Duodenal mucosa (tissue), 2 donors: ENCODE measurements at regions not wholly inside any gene's neighbourhood (a gene's known extent, or its start where the extent isn't known, plus 50 kb on each side); places are given as distances from the start of the nearest gene placed in this dataset.

Source experiments
- H3K27ac ChIP-seq: one replicate; pipeline ENCODE4 v1.7.0; 2013; ENCODE audit warnings: low read depth, low read length
- H3K27me3 ChIP-seq, 2 donors: one replicate each; pipeline ENCODE4 v1.7.0; 2013; ENCODE audit warnings: low read length in 2 of 2, control low read depth in 1 of 2; ENCODE audit not compliant: insufficient read depth in 2 of 2, control insufficient read depth in 1 of 2
- H3K36me3 ChIP-seq, 2 donors: one replicate each; pipeline ENCODE4 v1.7.0; 2013; ENCODE audit warnings: low read length in 2 of 2, control low read depth in 1 of 2; ENCODE audit not compliant: insufficient read depth in 2 of 2, control insufficient read depth in 1 of 2
- H3K4me1 ChIP-seq, 2 donors: one replicate each; pipeline ENCODE4 v1.7.0; 2013; ENCODE audit warnings: low read length in 2 of 2, control low read depth in 1 of 2; ENCODE audit not compliant: insufficient read depth in 2 of 2, control insufficient read depth in 1 of 2
- H3K4me3 ChIP-seq, 2 donors: one replicate each; pipeline ENCODE4 v1.7.0; 2013; ENCODE audit warnings: low read length in 2 of 2, low read depth in 1 of 2
- H3K9ac ChIP-seq, 2 donors: one replicate each; pipeline ENCODE4 v1.7.0; 2013; ENCODE audit warnings: low read length in 2 of 2, low read depth in 1 of 2
- H3K9me3 ChIP-seq, 2 donors: one replicate each; pipeline ENCODE4 v1.7.0; 2013; ENCODE audit warnings: low read length in 2 of 2, control low read depth in 1 of 2; ENCODE audit not compliant: control insufficient read depth in 1 of 2

- Histone ChIP-seq H3K9ac (no peak overlapping the region), H3K27ac (no peak overlapping the region), H3K9me3 (no peaks in the 10 kb centered on the region), H3K27me3 (no peaks in the 10 kb centered on the region), H3K36me3 (no peaks in the 10 kb centered on the region), H3K4me1 (peaks cover 9 to 10% of the 10 kb centered on the region in 2 donors), H3K4me3 (no peak overlapping the region)
Observed at GRCh38 chr9:129465834-129466535, 154.9 kb downstream of the C9orf50 start.

- Histone ChIP-seq H3K27me3 (no peaks in the 10 kb centered on the region), H3K9me3 (no peaks in the 10 kb centered on the region), H3K4me3 (no peak overlapping the region), H3K36me3 (no peaks in the 10 kb centered on the region), H3K9ac (no peak overlapping the region), H3K4me1 (peaks cover 14% of the 10 kb centered on the region in 2 donors), H3K27ac (no peak overlapping the region)
Observed at GRCh38 chr9:129464972-129465833, 155.7 kb downstream of the C9orf50 start.

- Histone ChIP-seq H3K4me3 (no peak overlapping the region), H3K4me1 (peaks cover 24% of the 10 kb centered on the region in 2 donors), H3K36me3 (no peaks in the 10 kb centered on the region), H3K9ac (no peak overlapping the region), H3K27me3 (no peaks in the 10 kb centered on the region), H3K27ac (no peak overlapping the region), H3K9me3 (no peaks in the 10 kb centered on the region)
Observed at GRCh38 chr9:129463994-129464393, 156.9 kb downstream of the C9orf50 start.

- no peaks in the 10 kb centered on the region for H3K27me3 ChIP-seq
- no peaks in the 10 kb centered on the region for H3K36me3 ChIP-seq
- no peaks in the 10 kb centered on the region for H3K9me3 ChIP-seq
- H3K27ac ChIP-seq, result no peak overlapping the region
- no peak overlapping the region for H3K9ac ChIP-seq
- H3K4me3 ChIP-seq, result no peak overlapping the region
- H3K4me1 ChIP-seq, result peaks cover 29% of the 10 kb centered on the region in 2 donors
Observed at GRCh38 chr9:129463477-129463876, 157.4 kb downstream of the C9orf50 start.

- H3K4me1 ChIP-seq, result peaks cover 33 to 35% of the 10 kb centered on the region in 2 donors
- H3K27me3 ChIP-seq, result no peaks in the 10 kb centered on the region
- H3K9ac ChIP-seq, result no peak overlapping the region
- H3K4me3 ChIP-seq, result no peak overlapping the region
- H3K27ac ChIP-seq, result no peak overlapping the region
- no peaks in the 10 kb centered on the region for H3K36me3 ChIP-seq
- no peaks in the 10 kb centered on the region for H3K9me3 ChIP-seq
Observed at GRCh38 chr9:129462360-129462759, 158.5 kb downstream of the C9orf50 start.

- Histone ChIP-seq H3K9ac (peak overlapping the region; percentile 87 to 97), H3K27ac (peak overlapping the region; percentile 99), H3K27me3 (no peaks in the 10 kb centered on the region), H3K36me3 (no peaks in the 10 kb centered on the region), H3K4me3 (peak overlapping the region; percentile 50 to 55), H3K9me3 (no peaks in the 10 kb centered on the region), H3K4me1 (peaks cover 30 to 33% of the 10 kb centered on the region in 2 donors)
Observed at GRCh38 chr9:129460323-129461261, 160.3 kb downstream of the C9orf50 start.

- H3K9ac ChIP-seq, result no peak overlapping the region
- no peaks in the 10 kb centered on the region for H3K27me3 ChIP-seq
- H3K4me1 ChIP-seq, result peaks cover 26 to 29% of the 10 kb centered on the region in 2 donors
- H3K4me3 ChIP-seq, result peak overlapping the region; percentile 28 to 29
- H3K36me3 ChIP-seq, result no peaks in the 10 kb centered on the region
- peak overlapping the region; percentile 61 for H3K27ac ChIP-seq
- H3K9me3 ChIP-seq, result no peaks in the 10 kb centered on the region
Observed at GRCh38 chr9:129459547-129460322, 161.2 kb downstream of the C9orf50 start.

GRCh38 chr9:129458663-129459546, 162.0 kb downstream of the C9orf50 start:
- Histone ChIP-seq H3K27ac (peak overlapping the region; percentile 65), H3K4me3 (peak overlapping the region; percentile 28 to 29), H3K4me1 (peaks cover 26 to 29% of the 10 kb centered on the region in 2 donors), H3K9me3 (no peaks in the 10 kb centered on the region), H3K27me3 (no peaks in the 10 kb centered on the region), H3K9ac (peak overlapping the region; percentile 39 to 43), H3K36me3 (no peaks in the 10 kb centered on the region)
